PC-3 (cell line): ENCODE measurements at regions not wholly inside any gene's neighbourhood (a gene's known extent, or its start where the extent isn't known, plus 50 kb on each side); places are given as distances from the start of the nearest gene placed in this dataset.

Experiments
- ATAC-seq: fragments of 200-7000 bp; cut with Tn5 transposase; 2 replicates; pipeline ENCODE4 v1.9.1; 2020; ENCODE audit warnings: mild to moderate bottlenecking, moderate library complexity
- BruUV-seq: library from RNA; stranded (reverse); fragments of 400-500 nt; replicated peaks from 2 replicates; lab custom pipeline; 2021; lab: Mats Ljungman, UMichigan
- CTCF ChIA-PET: fragments of 300-600 bp; sonication (Branson Sonifier 250); formaldehyde crosslinking; loops from one replicate; lab custom pipeline; 2022; ENCODE audit warnings: antibody characterized with exemption; lab: Charles Lee
- POLR2A ChIA-PET: fragments of 300-600 bp; sonication (Branson Sonifier 250); formaldehyde crosslinking; loops from one replicate; lab custom pipeline; 2022; ENCODE audit warnings: antibody characterized with exemption; ENCODE audit not compliant: unreplicated experiment; lab: Charles Lee
- DNase-seq: peaks from one replicate; pipeline ENCODE4 v3.0.0-alpha.2; 2015
- H2AFZ ChIP-seq: fragments of 300-600 bp; sonication (generic); 2 replicates; pipeline ENCODE4 v1.6.0; 2016; ENCODE audit warnings: antibody characterized with exemption, low read length
- H3F3A ChIP-seq: fragments of 300-600 bp; sonication (generic); one replicate; pipeline ENCODE4 v1.6.0; 2017; ENCODE audit warnings: antibody characterized with exemption, low read length, control low read depth, mild to moderate bottlenecking; ENCODE audit not compliant: unreplicated experiment
- H3K27ac ChIP-seq: fragments of 300-600 bp; sonication (generic); 2 replicates; pipeline ENCODE4 v1.5.1; 2016; ENCODE audit warnings: mild to moderate bottlenecking, low read length
- H3K27me3 ChIP-seq: fragments of 300-600 bp; sonication (generic); 2 replicates; pipeline ENCODE4 v1.6.1; 2016; ENCODE audit warnings: low read length, mixed read lengths
- H3K36me3 ChIP-seq: fragments of 300-600 bp; sonication (generic); 2 replicates; pipeline ENCODE4 v1.6.1; 2016; ENCODE audit warnings: low read depth, mixed run types, low read length, mixed read lengths
- H3K4me1 ChIP-seq: fragments of 300-600 bp; sonication (generic); 2 replicates; pipeline ENCODE4 v1.5.1; 2016; ENCODE audit warnings: low read length; ENCODE audit not compliant: insufficient read depth
- H3K4me2 ChIP-seq: fragments of 300-600 bp; sonication (generic); 2 replicates; pipeline ENCODE4 v1.6.0; 2016; ENCODE audit warnings: low read length
- H3K4me3 ChIP-seq: fragments of 300-600 bp; sonication (generic); 2 replicates; pipeline ENCODE4 v1.5.1; 2016; ENCODE audit warnings: mild to moderate bottlenecking, low read length, mixed read lengths
- H3K79me2 ChIP-seq: fragments of 300-600 bp; sonication (generic); 2 replicates; pipeline ENCODE4 v1.6.1; 2017; ENCODE audit warnings: low read length, mixed read lengths
- H3K9ac ChIP-seq: fragments of 300-600 bp; sonication (generic); 2 replicates; pipeline ENCODE4 v1.6.0; 2016; ENCODE audit warnings: mild to moderate bottlenecking, low read length
- H3K9me2 ChIP-seq: fragments of 300-600 bp; sonication (generic); replicated peaks from 2 replicates; pipeline ENCODE4 v1.6.1; 2016; ENCODE audit warnings: mixed run types, low read length, mixed read lengths
- H3K9me3 ChIP-seq: fragments of 300-600 bp; sonication (generic); 2 replicates; pipeline ENCODE4 v1.6.1; 2016; ENCODE audit warnings: low read length, mixed read lengths
- H4K20me1 ChIP-seq: fragments of 300-600 bp; sonication (generic); 2 replicates; pipeline ENCODE4 v1.6.1; 2016; ENCODE audit warnings: low read length, mixed read lengths
- CTCF ChIP-seq: fragments of 300-600 bp; sonication (generic); conservative IDR thresholded peaks from 2 replicates; pipeline ENCODE4 v1.5.1; 2017; ENCODE audit warnings: antibody characterized with exemption, low read depth, mild to moderate bottlenecking, low read length
- EZH2 ChIP-seq: fragments of 300-600 bp; sonication (generic); IDR thresholded peaks from one replicate; pipeline ENCODE4 v1.6.1; 2017; ENCODE audit warnings: antibody characterized with exemption, mild to moderate bottlenecking, low read length; ENCODE audit not compliant: unreplicated experiment
- EZH2phosphoT487 ChIP-seq: fragments of 300-600 bp; sonication (generic); IDR thresholded peaks from 2 replicates; pipeline ENCODE4 v1.6.1; 2018; ENCODE audit warnings: mild to moderate bottlenecking, antibody characterized with exemption, low read length, borderline replicate concordance
- intact Hi-C: fragments of 100-400 bp; cut with micrococcal nuclease; formaldehyde crosslinking; loops from 2 replicates; pipeline ENCODE4 v1.9.0; 2023

DNA sequence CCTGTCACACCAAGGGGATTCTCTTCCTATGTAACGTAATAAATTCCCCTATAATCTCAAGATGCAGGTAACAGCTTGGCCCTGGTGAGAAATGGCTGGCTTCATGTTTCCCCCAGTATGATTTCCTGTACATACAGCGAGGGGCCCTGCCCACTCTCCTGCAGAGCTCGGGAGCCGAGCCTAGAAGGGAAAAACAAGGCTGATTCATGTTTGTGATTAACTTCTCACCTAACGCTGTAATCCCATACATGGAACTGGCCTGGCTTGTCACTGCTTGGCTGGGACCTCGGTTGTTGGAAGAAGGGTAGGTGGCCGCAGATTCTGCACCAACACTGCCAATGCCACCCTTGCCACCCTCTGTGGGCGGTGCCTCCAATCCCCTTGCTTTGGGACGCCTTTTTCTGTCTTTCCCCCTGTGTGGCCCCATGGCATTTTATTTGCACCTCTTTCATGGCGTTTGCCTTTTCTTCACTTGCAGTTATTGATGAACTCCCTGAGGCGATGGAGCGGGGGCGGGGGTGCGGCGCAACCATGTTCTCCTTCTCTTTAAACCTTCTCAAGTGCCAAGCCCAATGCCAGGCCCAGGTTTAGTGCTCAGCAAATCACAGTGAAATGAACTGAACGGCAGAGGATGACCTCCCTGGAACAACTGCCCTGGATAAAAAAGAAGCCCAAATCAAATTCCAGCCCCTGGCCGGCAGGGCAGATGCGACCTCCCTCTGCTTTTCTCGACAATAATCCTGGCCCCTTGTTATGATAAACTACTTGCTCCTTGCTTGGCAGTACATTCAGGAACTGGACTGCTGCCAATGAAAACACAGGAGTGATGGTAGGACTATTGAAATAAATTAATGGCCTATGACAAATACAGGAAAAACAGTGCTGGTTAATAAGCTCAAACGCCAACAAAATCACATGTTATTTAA, 108.1 kb downstream of the TMEM174 start:
- peak overlapping the region; percentile 45 for H3K27ac ChIP-seq
- no peaks in the 10 kb centered on the region for H3K9me2 ChIP-seq
- H3K36me3 ChIP-seq = no peaks in the 10 kb centered on the region
- H4K20me1 ChIP-seq = no peaks in the 10 kb centered on the region
- no peak overlapping the region for H3K9ac ChIP-seq
- H3K4me3 ChIP-seq = peak overlapping the region; percentile 45; the same call in 1 of the 2 replicates
- intact Hi-C loops = no loop called here
- H3K4me1 ChIP-seq = peaks cover 32% of the 10 kb centered on the region
- peak; percentile 74 for DNase-seq
- H3F3A ChIP-seq = no peaks in the 10 kb centered on the region
- ATAC-seq = peak; percentile 78
- no TSS peak for BruUV-seq
- 0 out of 2 replicates have a peak overlapping the region, but pooled peaks have one; percentile 5 for H2AFZ ChIP-seq
- H3K79me2 ChIP-seq = no peaks in the 10 kb centered on the region
- ChIA-PET POLR2A (interaction anchor here (0.6 to 0.9 kb wide), 3 partner anchors 167 to 512 kb away, joined by 3 to 5 read pairs (median 3); no protein-coding TSS in a partner anchor), CTCF (interaction anchor here (1.0 kb wide), 1 partner anchor 65 kb away, joined by 4 read pairs; no protein-coding TSS in a partner anchor)
- H3K4me2 ChIP-seq = peak overlapping the region; percentile 72
- H3K27me3 ChIP-seq = no peaks in the 10 kb centered on the region
- no peaks in the 10 kb centered on the region for H3K9me3 ChIP-seq
- TF ChIP-seq EZH2phosphoT487 (no peak), CTCF (no peak), EZH2 (no peak)

GRCh38 chr5:73280386-73280785, 107.4 kb downstream of the TMEM174 start:
- intact Hi-C loops = no loop called here
- POLR2A ChIA-PET = interaction anchor here (0.6 kb wide), 1 partner anchor 513 kb away, joined by 3 read pairs; no protein-coding TSS in a partner anchor
- Histone ChIP-seq H2AFZ (no peak overlapping the region), H3K36me3 (no peaks in the 10 kb centered on the region), H3K4me2 (no peak overlapping the region), H3K9ac (no peak overlapping the region), H4K20me1 (no peaks in the 10 kb centered on the region), H3K4me1 (peaks cover 32% of the 10 kb centered on the region), H3K27me3 (no peaks in the 10 kb centered on the region), H3F3A (no peaks in the 10 kb centered on the region), H3K4me3 (no peak overlapping the region), H3K27ac (no peak overlapping the region), H3K9me3 (no peaks in the 10 kb centered on the region), H3K9me2 (no peaks in the 10 kb centered on the region), H3K79me2 (no peaks in the 10 kb centered on the region)
- CTCF ChIA-PET = no interaction called here
- TF ChIP-seq CTCF = no peak
- no peak for TF ChIP-seq EZH2phosphoT487
- TF ChIP-seq EZH2 = no peak
- ATAC-seq (peak; percentile 16; the same call in 1 of the 2 replicates), DNase-seq (no peak)
- no TSS peak for BruUV-seq
